Sigmoid colon (tissue), 4 donors: ENCODE measurements at regions not wholly inside any gene's neighbourhood (a gene's known extent, or its start where the extent isn't known, plus 50 kb on each side); places are given as distances from the start of the nearest gene placed in this dataset.

Experiments used
- EP300 ChIP-seq, 4 donors: sonication (generic); formaldehyde crosslinking; IDR thresholded peaks; one replicate each; pipeline ENCODE4 v1.6.1; 2017; ENCODE audit warnings: antibody characterized with exemption in 4 of 4
- POLR2A ChIP-seq, 2 donors: fragments of 450-650 bp; IDR thresholded peaks; one replicate each; pipeline ENCODE4 v1.6.1; 2016; ENCODE audit warnings: antibody characterized with exemption in 2 of 2, mild to moderate bottlenecking in 2 of 2, moderate library complexity in 2 of 2
- POLR2AphosphoS5 ChIP-seq, 4 donors: sonication (generic); formaldehyde crosslinking; IDR thresholded peaks; one replicate each; pipeline ENCODE4 v1.6.1; 2017; ENCODE audit warnings: antibody characterized with exemption in 4 of 4
- TF ChIP-seq, protein P1 (sequence below), 4 experiments: fragments of 450-650 bp in 3 of 4; fragments of 200-600 bp in 1 of 4; IDR thresholded peaks; one replicate each; pipeline ENCODE4 v1.5.1; 2016 to 2019; ENCODE audit warnings: antibody characterized with exemption in 4 of 4, mild to moderate bottlenecking in 3 of 4, moderate library complexity in 2 of 4

DNA sequence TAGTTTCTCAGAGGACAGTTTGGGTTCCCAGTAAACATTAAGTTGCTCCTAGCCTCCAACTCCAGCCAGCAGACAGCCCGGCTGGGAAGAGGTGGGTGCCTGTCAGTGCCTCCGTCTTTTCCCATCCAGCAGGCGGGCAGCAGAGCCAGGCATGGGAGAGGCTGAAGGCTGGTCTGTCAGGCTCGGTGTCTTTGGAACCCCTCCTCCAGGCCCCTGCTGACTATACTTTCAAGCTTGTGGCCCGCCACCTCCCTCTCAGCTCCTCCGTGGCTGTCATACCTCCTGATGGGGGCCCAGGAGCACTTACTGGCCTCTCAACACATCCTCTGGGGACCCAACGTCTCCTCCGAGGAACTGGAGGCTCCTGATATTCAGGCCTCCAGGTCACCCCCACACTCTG lies 140.9 kb downstream of the ACTL8 start:
- TF ChIP-seq, protein P1, sequence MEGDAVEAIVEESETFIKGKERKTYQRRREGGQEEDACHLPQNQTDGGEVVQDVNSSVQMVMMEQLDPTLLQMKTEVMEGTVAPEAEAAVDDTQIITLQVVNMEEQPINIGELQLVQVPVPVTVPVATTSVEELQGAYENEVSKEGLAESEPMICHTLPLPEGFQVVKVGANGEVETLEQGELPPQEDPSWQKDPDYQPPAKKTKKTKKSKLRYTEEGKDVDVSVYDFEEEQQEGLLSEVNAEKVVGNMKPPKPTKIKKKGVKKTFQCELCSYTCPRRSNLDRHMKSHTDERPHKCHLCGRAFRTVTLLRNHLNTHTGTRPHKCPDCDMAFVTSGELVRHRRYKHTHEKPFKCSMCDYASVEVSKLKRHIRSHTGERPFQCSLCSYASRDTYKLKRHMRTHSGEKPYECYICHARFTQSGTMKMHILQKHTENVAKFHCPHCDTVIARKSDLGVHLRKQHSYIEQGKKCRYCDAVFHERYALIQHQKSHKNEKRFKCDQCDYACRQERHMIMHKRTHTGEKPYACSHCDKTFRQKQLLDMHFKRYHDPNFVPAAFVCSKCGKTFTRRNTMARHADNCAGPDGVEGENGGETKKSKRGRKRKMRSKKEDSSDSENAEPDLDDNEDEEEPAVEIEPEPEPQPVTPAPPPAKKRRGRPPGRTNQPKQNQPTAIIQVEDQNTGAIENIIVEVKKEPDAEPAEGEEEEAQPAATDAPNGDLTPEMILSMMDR (IDR thresholded peaks at IDR 0.05): no peak
- TF ChIP-seq EP300 (IDR thresholded peaks at IDR 0.05) (no peak), POLR2AphosphoS5 (IDR thresholded peaks at IDR 0.05) (no peak), POLR2A (IDR thresholded peaks at IDR 0.05) (no peak)
